ENCODE measurements at regions not wholly inside any gene's neighbourhood (a gene's known extent, or its start where the extent isn't known, plus 50 kb on each side); places are given as distances from the start of the nearest gene placed in this dataset.
A peak's percentile ranks its signal among the peaks of the same experiment; 100 is the strongest.
"Not testable (repeated sequence)": the region's sequence is repeated elsewhere in the genome, so short reads cannot be mapped to it uniquely, and the experiment has no call there.

DNA sequence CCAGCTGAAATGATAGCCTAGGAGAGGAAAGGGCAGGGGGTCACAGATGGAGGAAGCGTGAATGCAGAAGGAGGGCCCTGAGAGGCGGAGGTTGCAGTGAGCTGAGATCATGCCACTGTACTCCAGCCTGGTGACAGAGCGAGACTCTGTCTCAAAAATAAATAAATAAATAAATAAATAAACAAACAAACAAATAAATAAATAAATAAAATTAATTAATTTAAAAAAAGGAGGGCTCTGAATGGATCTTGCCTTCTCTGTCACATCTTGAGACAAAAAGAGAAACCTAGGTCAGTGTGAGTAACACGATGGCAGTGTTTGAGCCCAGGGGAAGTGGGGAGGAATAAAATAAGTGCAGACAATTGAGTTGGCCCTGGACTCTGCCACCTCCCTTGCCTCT, 182.3 kb upstream of the DAAM1 start:
- not testable (repeated sequence) for DNase-seq (ENCODE audit: low spot score)

DNA sequence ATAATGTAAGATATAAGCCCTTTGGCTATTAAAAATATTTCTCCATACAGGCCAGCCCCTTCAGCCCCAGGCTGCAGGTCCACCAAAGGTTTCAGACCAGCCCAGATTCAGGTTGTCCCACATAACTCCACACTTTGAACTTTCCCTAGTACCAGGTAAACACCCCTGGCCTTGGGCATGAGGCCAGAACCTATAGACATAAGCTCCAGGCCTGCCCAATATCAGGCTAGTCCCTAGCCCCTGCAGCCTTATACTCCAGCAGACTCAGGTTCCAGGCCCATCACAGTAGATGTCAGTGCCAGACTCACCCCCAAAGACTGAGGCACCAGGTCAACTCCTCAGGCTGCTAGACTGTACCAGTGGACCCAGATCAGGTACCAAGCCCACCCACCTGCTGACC, 178.5 kb upstream of the DAAM1 start:
- no peak for DNase-seq (ENCODE audit: low spot score)

DNA sequence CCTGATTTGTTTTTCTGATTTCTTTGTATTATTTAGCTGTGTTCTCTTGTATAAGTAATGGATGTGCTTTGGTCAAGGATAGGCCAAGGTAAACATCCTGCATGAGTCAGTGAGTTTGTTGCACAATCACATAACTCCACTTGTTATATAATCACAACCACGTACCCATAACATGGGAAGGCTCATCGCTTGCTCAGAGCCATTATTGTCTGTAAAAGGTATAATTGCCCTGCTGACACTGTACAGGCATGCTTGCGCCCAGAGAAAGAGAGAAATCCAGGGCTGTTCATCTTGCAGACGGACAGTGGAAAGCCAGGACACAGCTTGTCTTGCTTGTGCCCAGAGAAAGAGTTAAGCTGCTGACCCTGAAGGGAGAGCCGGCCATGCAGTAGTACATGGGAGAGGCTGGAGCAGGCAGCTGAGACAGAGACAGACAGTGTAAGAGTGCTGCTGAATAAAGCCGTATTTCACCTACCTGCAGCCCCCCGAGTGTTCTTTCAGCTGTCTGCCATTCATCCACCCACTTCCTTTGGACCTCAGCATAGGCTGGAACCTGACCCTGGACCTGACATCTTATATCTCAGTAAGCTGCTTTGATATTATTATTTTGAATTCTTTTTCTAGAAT, 174.7 kb upstream of the DAAM1 start:
- no peak for DNase-seq (ENCODE audit: low spot score)

DNA sequence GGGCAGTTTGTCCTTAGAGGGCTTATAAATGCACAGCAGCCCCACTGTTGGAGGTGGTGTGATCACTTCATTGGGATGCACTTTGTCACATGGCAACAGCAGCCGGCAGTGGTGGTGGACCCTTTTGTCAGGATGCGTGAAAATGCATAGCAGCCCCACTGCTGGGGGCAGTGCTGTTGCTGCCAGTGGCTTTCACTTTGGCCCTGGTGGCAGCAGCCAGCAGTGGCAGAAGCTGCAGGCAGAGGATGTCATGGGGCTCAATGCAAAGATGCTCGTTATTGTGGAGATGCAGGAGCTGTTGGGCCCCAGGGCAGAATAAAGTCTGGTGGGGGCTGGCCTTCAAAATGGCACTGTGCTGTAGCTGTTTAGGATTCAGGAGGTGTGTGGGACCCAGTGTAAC, 173.0 kb upstream of the DAAM1 start:
- DNase-seq (ENCODE audit: low spot score) = no peak

DNA sequence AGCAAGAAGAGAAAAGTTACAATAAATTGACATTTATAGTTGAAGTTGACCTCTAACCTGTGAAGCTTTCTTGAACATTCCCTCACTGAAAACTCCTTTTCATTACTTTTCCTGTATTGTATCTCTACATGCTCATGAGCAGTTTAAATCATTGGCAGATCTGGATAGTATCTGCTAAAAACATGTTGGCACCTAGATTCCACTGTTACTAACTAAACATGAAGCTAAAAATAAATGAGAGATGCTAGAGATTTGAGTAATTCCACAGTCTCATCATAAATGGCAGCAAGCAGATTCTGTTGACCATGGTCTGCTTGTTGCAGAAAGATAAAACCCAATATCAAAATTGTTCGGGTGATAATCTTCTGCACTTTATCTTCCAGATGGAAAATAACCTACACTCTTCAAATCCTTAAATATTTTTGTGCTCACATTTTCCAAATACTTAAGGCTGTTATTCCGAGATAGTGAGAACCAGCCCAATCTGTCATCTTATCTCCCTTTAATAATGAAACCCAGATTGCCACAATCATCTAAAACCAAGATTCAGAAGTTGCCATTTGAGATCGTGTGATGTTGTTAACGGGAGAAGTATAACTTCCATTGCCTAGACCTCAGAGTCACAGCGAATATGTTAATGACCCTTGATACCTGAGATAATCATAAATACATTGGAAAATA, 171.0 kb upstream of the DAAM1 start:
- DNase-seq (ENCODE audit: low spot score) = no peak

DNA sequence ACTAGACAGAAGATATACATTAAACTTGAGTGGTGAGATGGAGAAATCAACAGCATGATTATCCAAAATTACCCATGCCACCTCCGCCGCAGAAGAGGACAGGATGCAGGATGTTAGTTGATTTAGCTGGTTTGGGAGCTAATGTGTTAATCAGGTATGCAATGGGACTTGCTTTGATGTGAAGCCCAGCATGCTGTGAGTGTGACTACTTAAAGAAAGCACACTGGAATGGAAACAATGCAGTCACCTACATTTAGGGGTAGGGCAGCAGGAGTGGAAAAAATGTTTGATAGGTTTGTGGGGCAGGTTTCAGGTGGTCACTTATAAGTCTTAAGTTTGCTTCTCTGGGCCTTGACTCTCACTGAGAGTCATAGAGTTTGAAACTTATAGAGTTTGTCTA, 170.0 kb upstream of the DAAM1 start:
- DNase-seq (ENCODE audit: low spot score) = no peak

DNA sequence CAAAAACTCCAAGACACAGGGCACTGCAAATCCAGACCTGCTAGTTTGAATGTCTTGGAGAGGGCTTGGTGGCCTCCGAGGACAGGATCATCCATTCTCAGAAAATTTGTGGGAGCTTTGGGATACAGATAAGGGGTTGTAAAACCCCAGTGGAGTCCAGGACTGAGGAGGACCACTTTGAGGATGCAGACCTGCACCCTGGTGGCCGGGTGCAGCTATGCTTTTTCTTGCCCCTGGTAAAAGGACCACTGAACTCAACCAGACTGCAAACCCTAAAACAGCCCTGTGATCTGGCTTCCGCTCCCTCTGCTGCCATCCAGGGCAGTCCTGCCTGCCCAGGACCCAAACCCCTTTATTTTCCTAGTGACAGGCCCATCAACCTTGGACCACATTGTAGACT, 169.5 kb upstream of the DAAM1 start:
- no peak for DNase-seq (ENCODE audit: low spot score)

DNA sequence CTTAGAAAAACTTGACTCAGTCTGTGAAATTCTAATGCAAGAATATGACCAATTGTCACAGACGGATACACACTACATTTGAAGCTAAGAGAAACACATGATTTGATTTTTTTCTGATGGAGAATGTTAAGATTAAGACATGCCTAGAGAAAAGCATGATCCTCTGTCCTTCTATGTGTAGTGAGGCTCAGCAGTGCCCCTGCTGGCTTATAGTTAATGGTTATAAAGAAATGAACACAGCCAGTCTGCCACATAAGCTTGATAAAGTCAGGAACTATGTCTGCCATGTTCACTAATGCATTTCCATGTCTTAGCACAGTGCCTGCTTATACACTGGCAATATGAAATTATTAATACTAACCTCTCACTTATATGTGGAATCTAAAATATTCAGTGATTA, 168.1 kb upstream of the DAAM1 start:
- DNase-seq (ENCODE audit: low spot score) = peak; percentile 23

DNA sequence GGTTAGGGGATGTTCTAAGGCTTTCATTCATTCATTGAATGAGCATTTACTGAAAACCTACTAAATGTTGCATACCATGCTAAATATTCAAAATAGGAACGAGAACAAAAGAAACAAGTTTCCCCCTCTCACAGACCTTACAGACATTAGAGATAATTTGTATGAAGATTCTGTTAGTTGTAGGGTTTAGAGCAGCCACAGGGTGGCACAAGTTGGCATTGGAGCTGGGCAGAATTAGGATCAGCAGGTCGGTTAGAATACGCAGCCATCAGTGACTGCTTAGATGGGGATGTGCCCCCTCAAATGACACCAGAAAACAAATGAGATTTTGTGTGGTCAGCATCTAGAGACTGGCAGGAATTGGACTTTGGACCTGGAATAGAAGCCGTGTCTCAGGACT, 166.3 kb upstream of the DAAM1 start:
- peak; percentile 11 for DNase-seq (ENCODE audit: low spot score)

DNA sequence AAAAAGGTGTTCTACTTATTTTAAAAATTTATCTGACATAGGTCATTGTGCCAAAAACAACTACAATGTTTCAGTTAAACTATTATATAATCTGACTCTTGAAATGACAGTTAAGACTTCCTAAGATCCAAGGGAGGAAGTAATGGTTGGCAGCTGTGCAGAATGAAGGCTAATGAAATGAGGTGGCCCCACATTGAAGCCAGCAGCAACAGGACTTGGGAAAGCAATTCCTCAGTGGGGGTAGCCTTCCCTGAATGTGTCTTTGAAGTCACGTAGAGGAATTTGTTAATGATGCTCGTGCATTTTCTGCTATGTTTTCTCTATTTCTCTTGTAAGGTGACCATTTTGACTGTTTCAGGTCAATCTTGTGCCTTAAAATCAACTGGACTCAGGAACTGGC, 162.4 kb upstream of the DAAM1 start:
- DNase-seq (ENCODE audit: low spot score) = no peak

DNA sequence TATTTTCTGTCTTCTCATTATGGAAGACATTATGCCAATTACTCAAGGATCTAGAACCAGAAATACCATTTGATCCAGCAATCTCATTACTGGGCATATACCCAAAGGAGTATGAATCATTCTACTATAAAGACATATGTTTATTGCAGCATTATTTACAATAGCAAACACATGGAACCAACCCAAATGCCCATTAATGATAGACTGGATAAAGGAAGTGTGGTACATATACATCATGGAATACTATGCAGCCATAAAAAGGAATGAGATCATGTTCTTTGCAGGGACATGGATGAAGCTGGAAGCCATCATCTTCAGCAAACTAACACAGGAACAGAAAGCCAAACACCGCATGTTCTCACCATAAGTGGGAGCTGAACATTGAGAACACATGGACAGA, 161.8 kb upstream of the DAAM1 start:
- DNase-seq (ENCODE audit: low spot score) = not testable (repeated sequence)

DNA sequence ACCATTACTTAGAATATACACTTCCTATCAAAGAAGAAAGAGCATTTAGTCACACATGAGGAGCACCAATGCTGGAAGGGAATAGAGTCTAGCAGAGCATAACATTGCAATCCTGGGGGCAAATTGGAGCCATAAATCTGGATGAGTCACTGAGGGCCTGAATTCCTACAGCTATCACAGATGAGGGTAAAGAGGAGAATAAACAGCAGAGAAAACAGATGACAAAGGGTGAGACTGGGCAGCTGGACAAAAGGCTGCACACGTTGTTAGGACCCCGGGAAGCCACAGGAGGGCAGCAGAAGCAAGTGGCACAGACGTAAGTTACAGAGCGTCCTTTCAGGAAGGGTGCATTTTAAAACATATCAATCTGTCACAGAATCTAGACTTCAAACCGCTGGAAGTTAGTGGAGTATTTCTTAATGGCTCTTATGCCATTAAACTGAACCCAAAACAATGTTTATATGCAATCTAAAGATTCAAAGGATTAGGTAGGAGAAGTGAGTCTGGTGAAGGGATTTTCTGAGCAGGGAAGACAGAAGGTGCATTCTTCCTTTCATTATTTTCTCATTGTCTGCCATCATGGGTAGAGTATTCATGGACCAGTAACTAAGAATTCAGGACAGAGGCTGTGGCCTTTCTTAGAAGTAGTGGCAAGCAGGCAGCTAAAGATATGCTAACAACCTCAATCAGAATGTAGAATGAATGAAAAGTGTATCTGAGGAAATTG, 159.8 kb upstream of the DAAM1 start:
- peak; percentile 80 for DNase-seq (ENCODE audit: low spot score)

DNA sequence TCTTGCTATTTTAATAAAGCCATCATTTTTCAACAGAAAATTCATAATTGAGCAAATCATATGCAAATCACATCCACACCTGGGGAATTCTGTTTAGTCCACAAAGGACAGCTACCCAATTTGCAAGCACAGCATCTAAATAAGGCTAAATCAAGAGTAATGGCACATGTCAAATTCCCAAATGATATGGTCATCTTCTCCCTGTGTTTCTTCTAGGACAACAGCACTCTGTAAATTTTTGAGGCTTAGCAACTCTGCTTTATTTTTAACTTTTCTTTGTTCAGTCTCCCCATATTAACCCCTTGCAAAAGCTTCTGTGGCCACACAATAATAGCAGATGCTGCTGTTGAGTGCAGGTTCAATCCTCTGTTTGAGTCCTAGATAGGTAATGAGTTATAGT, 155.6 kb upstream of the DAAM1 start:
- DNase-seq (ENCODE audit: low spot score) = no peak

DNA sequence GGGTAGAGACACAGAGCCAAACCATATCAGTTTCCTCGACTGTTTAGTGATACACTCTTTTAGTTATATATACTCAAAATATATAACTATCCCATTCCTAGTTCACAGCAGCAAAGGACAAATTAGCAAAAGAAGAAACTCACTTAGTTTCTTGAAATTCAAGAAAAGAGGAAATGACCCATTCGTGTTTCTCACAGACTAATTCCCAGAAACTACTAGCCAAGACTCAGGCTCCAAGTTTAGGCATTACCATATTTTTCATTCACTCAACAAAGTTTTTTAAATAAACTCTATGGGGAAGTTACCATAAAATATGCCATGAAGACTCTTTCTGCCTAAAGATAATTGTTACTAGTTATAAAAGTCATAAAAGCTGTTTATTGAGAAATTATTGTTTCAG, 152.3 kb upstream of the DAAM1 start:
- DNase-seq (ENCODE audit: low spot score) = no peak

DNA sequence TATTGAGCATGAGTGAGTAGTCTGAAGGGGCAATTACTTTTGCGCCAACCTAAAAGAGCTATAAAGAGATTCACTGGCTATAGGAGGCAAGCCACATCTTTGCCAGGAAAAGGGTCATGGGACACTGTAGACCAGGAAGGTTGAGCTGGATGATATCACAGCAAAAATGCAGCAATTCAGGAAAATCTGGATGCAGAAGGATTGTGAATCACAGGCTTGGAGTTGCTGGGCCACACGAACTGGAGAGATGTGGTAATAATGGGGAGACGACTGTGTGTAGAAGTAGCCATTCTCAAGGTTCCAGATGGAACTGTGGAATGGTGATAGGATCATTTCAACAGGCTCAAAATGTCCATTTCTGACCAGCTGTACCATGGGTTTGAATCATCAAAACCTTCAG, 151.4 kb upstream of the DAAM1 start:
- no peak for DNase-seq (ENCODE audit: low spot score)

DNA sequence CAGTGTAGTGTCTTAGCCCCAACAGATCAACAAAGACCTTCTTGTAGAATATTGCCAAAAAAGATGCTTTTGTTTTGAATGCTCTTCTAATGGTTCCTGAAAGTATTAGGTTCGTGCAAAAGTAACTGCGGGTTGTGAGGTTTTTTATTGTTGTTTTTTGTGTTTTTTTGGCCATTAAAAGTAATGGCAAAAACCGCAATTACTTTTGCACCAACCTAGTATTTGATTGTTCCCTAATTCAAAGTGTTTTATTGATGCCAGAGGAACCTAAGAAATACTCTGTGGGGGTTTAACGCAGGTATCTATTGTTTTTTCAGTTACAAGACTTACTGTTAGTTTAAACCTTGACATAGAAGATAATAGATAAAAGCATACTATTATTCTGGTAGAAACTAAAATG, 150.8 kb upstream of the DAAM1 start:
- no peak for DNase-seq (ENCODE audit: low spot score)

DNA sequence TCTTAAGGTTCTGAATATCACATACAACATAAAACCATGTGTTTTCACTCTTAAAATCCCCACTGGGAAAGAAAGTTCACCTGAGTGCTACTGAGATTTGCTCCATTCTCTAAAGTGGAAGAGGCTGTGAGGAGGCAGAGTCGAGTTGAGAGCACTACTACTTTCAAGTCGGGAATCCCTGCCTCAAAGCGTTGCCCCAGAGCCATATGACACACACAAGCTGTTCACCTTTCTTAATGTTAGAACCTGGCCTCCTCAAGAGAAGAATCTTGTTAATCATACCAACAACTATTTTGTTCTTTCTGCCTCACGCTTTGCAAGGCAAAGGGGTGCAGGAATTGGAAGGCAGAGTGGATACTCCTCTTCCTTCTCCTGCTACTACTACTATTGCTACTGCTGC, 149.7 kb upstream of the DAAM1 start:
- DNase-seq (ENCODE audit: low spot score) = no peak

DNA sequence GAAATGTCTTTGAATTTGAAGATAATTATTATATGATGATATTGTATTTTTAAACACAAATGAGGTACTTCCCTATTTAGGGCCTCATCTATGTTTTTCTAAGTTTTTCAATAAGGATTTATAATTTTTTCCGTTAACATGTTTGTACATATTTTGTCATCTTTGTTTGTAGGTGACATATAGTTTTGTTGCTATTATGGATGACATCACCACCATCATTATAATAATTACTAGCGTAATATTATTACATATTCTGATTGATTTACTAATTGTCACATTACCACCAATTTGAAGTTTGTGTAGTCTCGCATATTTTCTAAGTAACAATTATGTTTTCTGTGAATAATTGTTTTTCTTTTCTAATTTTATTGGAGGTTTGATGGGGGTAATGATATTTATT, 147.2 kb upstream of the DAAM1 start:
- no peak for DNase-seq (ENCODE audit: low spot score)

DNA sequence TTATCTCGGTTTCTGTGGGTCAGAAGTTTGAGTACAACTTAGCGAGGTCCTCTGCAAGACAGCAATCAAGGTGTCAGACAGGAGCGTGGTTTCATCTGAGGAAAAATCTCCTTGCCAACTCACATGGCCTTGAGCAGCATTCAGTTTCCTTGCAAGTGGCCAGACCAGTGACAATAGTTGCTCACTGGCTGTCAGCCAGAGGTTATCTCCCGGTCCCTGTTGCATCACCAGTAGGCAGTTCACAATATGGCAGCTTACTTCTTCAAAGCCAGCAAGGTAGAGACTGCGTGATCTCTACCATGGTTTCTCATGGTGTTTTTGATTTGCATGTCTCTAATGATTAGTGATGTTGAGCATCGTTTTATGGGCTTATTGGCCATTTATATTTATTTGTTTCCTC, 143.8 kb upstream of the DAAM1 start:
- no peak for DNase-seq (ENCODE audit: low spot score)

DNA sequence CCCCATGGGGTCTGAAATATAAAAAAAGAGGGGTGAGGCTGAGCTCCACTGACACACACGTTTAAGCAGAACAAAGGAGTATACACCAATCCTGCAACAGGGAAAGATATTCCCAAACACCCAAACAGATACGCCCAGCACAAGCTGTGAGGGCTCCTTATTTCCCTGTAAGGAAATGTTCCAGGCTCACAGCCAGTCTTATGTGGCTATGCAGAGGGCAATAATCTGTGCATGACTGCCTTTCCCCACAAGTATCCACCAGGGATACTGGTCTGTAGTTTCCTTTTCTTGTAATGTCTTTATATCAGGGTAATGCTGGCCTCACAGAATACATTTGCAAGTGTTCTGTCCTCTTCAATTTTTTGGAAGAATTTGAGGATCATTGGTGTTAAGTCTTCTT, 141.7 kb upstream of the DAAM1 start:
- DNase-seq (ENCODE audit: low spot score) = no peak

DNA sequence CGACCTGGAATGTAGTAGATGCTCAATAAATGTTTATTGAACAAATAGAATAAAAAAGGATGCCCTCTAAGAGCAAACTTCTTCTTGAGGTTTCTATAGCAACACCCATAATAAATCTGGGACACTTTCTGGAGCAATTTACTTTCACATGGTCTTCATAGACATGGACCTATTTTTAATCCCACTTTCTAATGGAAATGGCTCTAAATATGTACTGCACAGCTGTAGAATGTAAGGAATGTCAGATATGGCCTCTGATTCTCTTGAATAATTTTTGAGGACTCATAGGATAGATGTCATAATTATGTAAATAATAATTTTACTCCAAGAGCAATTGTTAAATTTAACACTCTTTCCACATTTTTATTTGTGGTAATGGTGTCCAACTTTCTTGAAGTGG, 133.5 kb upstream of the DAAM1 start:
- DNase-seq (ENCODE audit: low spot score) = no peak

DNA sequence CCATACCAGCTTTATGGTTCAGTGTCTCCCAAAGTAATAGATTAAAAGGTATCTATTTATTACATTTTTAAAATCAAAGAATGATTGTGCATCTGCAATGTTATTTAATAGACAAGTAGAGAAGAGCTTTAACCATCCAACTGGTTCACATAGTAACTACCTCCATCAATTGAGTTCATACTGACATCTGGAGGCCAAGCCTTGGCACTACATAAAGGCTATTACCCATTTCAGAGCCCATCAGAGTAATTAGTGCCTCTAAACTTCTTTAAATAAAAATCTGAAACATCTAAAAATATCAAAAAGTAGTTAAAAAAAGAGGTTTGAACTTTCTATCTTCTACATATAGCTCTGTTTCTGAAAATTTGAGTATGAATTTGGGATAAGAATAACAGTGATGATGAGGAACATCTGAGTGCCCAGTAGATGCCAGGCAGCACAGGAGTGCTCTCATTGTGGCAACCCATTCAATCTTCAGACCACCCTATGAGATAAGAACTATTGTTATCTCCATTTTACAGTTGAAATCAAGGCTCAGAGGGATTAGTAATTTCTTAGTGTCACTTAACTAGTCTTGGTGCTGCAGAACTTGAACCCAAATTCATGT, 132.9 kb upstream of the DAAM1 start:
- peak; percentile 49 for DNase-seq (ENCODE audit: low spot score)

DNA sequence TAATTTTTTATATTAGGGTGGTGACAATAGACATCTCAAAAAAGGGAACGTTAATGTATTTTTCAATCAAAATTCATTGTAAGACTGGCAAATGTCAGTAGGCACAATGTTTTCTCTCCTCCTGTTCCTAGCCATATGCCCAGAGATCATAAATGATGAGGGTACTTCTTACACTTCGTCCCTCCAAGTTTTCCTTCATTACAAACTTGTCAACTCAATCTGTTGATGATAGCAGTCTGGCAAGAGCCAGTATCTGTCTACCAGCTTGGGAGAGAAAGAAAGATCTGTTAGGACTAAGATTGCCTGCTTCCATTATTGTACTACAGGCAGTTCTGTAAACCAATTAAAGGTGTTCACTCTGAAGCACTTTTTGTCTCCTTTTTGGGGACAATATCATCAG, 130.9 kb upstream of the DAAM1 start:
- DNase-seq (ENCODE audit: low spot score) = no peak

Measured in SW480 (cell line).